HG02571 (cell line): ENCODE measurements at regions not wholly inside any gene's neighbourhood (a gene's known extent, or its start where the extent isn't known, plus 50 kb on each side); places are given as distances from the start of the nearest gene placed in this dataset.
"Not testable (repeated sequence)": the region's sequence is repeated elsewhere in the genome, so short reads cannot be mapped to it uniquely, and the experiment has no call there.

Source experiments
- ATAC-seq: cut with Tn5 transposase; IDR thresholded peaks from one replicate; pipeline ENCODE4 v1.9.1; 2021; ENCODE audit warnings: mild to moderate bottlenecking, moderate library complexity; ENCODE audit not compliant: unreplicated experiment

DNA sequence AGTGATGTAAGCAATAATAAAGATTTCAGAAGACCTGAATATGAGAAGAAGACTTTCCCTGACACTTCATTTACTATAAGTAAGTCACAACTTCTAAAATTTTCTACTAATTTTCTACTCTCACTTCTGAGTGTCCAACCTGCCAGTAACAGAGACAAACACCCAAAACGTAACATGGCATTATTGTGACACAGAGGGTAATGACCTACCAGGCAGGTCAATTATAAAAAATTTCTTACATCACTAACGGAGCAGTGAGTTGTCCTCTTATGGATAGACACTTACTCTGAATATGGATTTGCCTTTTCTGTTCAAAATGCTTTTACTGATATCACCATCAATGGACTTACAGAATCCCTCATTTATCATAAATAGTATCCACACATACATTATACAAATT lies 405.9 kb upstream of the MAGEB16 start:
- no peak for ATAC-seq

DNA sequence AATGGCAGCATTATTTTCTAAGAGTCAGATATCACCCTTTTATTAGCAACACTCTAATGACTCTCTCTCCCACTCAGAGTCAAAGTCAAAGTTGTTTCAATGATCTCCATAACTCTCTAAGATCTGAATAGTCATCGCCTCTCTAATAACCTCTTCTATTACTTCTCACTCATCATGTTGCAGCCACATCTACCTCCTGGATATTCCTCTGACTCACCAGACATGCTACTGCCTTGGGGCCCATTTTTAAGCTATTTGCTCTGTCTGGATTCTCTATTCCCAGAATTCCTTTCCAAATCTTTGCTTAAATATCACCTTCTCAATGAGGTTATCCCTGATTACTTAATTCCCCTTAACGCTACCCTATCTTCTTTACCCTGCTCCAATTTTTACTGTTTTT lies 391.8 kb upstream of the MAGEB16 start:
- no peak for ATAC-seq

DNA sequence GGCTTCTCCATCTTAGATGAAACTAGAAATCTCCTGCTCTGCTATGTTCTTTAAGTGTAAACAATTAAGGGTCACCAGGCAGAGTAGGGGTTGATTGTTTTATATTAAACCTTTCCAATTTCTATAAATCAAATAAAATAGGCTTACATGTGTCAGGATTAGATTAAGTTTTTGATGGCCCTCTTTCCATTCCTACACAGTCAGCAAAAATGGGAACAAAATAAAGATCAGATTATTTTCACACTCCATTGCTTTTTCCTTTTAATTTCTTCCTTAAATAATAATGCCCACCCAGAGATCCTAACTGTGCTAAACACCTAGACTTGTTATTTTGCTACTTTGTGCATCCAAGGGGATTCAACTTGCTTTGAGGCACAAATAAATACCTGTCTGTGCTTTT lies 381.4 kb upstream of the MAGEB16 start:
- ATAC-seq: no peak

DNA sequence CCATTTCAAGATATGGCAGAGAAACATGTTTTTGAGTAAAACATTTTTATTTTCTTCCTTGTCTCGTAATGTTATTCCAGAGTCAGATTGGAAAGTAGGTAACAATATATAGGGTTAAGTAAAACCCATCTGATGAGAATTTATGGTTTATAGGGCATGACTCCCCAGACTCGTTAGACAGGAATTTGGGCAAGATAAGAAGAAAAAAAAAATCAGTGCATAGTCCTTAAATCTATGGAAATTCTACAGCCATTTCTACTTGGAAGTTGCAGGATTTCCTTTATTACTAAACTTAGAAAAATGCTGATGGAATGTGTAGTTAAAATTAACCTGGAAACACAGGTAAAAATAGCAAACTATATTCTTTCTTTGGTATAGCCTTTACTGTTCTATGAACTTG lies 366.1 kb upstream of the MAGEB16 start:
- no peak for ATAC-seq

DNA sequence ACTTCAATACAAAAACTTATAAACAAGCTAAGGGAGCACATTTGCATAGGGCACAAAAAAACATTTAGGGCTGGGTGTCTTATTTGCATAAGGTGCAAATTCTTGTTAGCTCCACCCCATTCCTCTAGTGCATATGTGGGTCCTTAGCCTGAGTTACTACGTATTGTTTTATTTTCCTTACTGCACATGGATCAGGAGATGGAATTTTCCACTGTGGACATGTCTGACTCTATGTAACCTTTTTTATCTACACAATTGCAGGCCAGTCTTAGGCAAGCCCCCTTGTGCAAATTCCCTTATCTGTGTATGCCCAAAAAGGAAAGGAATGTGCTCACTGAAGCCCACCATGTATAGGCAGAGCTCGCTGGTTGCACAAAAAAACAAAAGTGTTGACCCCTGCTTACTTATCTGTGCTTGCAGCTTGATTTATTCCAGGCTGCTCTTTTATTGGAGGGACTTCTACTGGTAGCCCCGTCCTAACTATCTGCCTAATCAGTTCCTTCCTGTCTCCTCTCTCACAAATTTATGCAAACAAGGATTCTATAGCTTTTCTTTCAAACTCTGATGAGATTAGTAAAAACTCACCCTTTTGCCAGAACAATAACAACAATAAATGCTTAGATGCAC lies 359.0 kb upstream of the MAGEB16 start:
- no peak for ATAC-seq

DNA sequence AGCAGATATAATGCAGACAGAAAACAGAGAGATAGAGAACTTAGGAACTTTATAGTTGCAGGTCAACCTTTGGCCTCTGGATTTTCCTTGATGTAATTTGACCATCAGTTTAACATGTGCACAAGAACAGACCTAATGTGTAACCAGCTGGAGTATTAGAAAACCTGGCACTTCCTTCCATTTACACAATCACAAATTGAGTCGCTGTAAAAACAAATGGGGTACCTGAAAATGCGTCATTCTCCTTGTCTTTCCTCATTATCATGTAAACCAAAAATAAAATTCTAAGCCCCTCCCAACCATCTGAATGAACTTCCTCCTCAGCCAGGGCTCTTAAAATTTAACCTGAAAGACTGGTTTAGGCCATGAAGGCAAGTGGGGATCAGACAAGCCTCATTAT lies 358.4 kb upstream of the MAGEB16 start:
- no peak for ATAC-seq

DNA sequence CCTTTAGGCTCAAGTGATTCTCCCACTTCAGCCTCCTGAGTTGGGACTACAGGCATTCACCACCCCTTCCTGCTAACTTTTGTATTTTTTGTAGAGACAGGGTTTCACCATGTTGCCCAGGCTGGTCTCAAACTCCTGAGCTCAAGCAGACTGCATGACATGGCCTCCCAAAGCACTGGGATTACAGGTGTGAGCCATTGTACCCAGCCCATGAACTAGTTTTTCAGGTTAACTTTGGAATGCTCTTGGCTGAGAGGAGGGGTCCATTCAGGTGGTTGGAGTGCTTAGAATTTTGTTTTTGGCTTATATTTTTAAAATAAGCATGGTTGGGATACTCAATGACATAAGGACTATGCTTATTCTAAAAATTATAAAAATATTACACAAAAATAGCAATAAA lies 355.7 kb upstream of the MAGEB16 start:
- ATAC-seq: no peak

DNA sequence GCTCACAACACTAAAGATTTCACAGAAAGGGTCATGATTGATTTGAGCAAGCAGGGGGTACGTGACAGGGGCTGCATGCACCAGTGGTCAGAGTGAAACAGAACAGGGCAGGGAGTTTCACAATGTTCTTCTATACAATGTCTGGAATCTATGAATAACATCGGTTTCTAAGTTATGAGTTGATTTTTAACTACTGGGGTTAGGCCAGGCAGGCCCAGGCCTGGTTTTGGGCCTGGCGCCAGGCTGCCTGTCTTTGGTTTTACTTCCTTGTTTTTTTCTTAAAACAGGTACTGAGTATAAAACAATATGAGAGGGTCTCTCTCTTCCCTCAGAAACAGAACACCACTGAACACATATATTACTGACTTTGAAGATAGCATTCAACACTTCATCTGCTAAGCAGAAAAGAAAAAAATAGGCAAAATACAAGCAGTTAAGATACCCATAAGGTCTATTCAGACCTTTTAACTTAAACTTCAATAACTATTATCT lies 355.0 kb upstream of the MAGEB16 start:
- ATAC-seq: not testable (repeated sequence)

DNA sequence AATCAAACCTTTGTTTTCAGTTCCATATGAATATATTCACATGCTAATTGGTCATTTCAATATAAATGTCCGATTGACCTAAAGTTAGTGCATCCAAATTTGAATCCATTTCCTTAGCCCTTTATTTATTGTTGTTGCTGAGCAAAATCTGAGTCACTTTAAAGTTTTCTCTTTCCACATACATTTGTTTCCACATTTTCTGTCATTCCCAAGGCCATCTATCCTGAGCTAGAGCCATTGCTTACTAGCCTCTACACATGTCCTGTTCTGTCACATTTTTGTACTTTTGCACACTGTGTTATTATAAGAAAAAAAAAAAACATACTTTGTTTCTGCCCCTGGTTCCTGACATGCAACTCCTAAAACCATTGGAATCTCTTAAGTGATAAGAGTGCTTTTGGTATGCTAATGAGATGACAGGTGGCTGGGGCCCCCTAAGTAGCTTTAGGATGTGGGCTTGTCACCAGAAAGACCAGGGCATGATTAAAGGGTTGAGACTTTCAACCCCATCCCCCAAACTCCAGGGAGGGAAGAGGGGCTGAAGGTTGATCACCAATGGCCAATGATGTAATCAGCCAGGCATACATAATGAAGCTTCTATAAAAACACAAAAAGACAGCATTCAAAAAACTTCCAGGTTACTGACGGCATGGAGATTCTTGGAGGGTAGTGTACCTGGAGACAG lies 353.3 kb upstream of the MAGEB16 start:
- no peak for ATAC-seq

DNA sequence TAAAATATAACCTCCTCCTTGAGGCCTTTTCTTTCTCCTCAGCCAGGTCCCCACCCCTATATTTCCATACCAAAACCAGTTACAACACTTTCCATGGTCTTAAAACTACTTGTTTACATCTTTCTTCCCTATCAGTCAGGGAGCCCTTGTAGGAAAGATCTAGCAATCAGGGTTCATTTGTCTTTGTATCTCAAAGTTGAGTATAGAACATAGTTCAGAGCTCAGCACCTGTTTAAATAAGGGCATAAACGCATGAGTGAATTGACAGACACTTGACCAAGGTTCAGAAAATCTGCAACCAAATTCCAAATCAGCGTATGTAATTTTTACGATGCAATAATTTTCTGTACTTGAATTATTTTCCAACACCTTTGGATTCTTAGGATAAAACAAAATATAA lies 352.2 kb upstream of the MAGEB16 start:
- no peak for ATAC-seq

DNA sequence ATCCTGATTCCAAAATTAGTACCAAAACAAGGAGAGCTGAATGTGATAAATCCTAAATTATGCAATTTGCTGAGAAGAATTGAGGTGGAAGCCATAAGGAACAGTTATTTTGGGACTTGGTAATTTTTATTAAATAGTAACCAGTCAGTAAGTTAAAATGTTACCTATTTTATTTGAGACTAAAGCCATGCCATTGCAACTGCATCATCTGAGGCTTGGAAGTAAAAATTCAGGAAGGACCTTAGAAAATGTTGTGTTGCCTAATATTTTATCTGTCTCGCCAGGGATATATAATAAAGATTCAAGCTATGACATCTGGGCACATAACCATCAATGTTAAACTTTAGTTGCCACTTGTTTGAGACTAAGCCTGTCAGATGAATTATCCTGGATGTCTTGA lies 341.3 kb upstream of the MAGEB16 start:
- ATAC-seq: no peak

DNA sequence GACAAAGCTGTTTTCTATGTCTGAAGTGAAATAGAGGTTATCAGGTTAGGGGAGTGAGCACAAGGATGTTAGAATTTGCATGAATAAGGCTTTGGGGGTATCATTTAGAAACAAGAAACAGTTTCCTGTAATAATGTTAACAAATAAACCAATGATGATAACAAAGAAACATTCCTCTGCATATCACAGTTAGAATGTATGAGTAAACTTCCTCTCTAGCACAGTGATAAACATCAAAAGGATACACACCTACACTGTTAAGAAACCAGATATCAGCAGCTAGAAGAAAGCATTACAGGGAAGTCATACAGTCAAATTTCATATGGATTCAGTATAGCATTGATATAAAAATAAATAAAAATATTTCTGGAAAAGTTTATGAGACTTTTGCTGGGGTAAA lies 340.0 kb upstream of the MAGEB16 start:
- no peak for ATAC-seq

DNA sequence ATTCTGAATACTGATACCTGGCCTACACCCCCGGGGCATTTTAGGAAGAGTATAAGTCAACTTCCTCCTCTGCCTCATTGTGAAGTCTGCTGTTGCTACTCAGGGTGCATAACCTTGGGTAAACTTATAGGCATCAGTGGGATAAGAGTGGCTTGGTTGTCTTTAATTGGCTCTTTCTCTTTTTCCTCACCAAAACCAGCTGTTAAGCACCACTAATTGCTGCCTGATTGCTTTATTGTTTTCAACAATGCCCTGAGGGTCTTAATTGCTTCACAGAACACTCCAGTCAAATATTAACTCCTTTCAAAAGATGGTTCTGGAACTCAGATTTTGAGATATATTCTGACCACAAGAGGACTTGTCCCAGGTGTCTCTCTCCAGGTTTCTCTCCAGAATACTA lies 337.0 kb upstream of the MAGEB16 start:
- no peak for ATAC-seq

DNA sequence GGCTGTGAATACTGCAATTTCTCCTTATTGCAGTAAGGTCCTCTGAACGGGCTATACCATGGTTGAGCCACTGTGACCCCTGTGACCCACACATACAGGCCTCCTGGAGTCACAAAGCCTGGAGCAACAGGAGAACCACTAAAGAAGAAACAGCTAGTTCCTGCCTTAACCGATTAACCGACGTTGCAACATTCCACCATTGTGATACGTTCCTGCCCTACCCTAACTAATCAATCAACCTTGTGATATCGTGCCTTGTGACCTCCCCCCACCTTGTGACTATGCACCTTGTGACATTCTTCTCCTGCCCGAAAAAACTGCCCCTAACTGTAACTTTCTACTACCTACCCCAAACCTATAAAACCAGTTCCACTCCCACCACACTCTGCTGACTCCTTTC lies 301.5 kb upstream of the MAGEB16 start:
- not testable (repeated sequence) for ATAC-seq

DNA sequence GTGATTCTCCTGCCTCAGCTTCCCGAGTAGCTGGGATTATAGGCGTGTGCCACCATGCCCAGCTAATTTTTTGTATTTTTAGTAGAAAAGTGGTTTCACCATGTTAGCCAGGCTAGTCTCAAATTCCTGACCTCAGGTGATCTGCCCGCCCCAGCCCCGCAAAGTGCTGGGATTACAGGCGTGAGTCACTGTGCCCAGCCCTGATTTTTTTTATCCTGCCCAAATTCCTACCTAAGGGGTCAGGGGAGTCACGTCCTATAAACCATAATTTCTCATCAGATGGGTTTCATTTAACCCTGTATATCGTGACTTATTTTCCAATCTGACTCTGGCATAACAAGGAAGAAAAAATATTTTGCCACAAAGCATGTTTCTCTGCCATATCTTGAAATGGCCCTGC lies 300.7 kb upstream of the MAGEB16 start:
- ATAC-seq: not testable (repeated sequence)

DNA sequence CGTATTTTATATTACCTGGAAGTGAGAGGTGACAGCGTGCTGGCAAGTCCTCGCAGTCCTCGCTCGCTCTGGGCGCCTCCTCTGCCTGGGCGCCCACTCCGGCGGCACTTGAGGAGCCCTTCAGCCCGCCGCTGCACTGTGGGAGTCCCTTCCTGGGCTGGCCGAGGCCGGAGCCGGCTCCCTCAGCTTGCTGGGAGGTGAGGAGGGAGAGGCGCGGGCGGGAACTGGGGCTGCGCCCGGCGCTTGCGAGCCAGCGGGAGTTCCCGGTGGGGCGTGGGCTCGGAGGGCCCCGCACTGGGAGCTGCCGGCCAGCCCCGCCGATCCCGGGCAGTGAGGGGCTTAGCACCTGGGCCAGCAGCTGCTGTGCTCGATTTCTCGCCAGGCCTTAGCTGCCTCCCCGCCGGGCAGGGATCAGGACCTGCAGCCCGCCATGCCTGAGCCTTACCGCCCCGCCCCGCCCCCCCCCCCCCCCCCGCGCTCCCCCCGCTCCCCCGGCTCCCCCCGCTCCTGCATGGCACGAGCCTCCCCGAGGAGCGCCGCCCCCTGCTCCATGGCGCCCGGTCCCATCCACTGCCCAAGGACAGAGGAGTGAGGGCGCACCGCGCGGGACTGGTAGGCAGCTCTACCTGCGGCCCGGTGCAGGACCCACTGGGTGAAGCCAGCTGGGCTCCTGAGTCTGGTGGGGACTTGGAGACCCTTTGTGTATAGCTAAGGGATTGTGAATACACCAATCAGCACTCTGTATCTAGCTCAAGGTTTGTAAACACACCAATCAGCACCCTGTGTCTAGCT lies 298.9 kb upstream of the MAGEB16 start:
- ATAC-seq: no peak

DNA sequence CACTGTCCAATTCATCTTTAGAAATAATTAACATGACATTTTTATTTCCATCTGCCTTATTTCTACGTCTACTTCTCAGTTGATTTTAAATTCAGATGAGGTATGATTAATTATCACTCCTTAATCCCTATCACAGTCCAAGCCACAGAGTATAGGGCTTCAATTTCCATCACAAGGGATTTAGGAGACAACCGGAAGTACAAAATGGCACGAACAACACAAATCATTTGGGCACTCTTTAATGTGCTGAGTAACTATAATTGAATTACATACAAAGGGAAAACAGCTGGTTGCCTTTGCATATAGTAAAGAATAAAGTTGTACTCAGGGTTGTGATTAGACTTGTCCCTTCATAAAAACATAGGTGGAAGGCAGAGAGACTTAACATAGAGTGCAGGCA lies 290.4 kb upstream of the MAGEB16 start:
- ATAC-seq: no peak

DNA sequence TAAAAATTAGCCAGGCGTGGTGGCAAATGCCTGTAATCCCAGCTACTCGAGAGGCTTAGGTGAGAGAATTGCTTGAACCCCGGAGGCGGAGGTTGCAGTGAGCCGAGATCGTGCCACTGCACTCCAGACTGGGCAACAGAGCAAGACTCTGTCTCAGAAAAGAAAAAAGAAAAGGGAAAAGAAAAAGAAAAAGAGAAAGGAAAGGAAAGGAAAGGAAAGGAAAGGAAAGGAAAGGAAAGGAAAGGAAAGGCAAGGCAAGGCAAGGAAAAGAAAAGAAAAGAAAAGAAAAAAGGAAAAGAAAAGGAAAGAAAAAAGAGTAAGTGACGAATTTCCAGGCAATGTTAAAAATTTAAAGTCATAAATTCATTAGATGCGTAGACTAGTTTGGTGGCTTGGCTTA lies 250.1 kb upstream of the MAGEB16 start:
- not testable (repeated sequence) for ATAC-seq

DNA sequence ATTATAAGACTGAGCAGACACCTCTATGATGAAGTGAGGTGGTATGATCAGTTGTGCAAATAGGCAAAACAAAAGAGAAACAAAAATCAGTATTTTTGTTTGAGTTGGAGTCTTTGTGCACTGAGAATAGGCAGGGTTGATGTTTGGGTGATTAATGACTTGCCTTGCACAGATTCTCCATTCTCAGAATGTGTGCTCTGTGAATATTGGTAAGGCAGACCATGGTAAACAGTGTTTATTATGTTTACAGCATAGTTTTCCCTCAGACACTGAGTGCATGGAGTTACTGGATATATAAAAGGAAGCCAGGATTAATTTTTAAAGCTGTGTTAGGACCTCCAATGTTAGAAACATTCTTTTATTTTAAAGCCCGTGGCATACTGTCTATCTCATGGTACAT lies 240.2 kb upstream of the MAGEB16 start:
- no peak for ATAC-seq

DNA sequence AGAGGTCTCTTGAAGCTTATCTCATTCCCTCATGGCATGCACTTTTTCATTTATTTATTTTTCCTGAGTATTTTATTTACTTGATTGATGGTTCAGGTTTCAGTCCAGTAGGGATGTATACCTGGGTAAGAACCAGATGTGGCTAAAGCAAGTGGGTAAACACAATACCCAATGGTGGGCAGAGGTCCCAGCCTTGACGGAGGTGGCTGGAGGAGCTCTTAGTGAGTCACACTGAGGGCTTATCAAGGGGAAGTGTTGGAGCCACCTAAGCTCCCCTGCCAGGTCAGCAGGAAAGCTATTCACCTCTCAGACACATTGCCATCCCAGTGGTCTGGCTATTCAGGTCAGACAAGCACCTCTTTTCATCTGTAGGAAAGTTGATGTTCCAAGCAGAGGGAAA lies 236.2 kb upstream of the MAGEB16 start:
- ATAC-seq: no peak

DNA sequence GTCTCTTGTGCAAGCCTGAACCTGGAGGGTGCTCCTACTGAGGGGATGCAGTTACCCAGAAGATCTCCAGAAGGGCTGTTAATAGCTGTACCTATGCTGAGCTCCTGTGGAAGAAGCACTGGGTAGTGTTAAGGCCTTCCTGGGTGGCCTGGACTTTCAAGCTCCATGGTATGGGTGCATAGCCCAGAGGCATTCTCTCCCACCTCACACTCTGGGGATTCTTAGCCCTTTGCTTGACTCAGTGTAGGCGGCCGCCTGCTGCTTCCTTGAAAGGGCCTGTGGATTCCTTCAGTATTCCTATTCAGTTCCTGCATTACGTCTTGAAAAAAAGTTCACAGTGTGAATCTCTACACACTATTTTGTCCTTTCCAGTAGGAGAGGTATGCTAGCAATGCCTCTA lies 235.7 kb upstream of the MAGEB16 start:
- no peak for ATAC-seq

DNA sequence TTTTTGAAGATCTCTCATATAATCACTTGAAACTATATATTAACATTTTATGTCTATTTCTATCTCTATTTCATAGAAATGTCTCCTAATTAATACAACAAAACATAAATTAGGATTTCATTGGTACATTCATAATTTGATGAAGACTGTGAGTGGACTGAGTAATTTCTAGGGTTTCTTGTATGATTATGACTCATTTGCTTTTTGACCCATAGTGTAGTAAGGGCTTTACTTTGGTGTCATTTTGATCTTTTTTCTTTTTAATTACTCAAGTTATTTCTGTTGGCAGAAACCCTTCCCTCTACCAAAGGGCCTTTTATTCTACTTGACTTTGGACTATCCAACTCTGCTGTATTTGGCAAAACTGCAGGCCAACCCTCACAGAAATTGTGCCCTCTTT lies 207.9 kb upstream of the MAGEB16 start:
- no peak for ATAC-seq
